Stimulated activated CD4-positive, alpha-beta T cell treated with anti-CD3 and anti-CD28 coated beads, Interleukin-4, amount 100 ng/mL, for 24 hours (primary cell): ENCODE measurements at regions not wholly inside any gene's neighbourhood (a gene's known extent, or its start where the extent isn't known, plus 50 kb on each side); places are given as distances from the start of the nearest gene placed in this dataset.
"Not testable (repeated sequence)": the region's sequence is repeated elsewhere in the genome, so short reads cannot be mapped to it uniquely, and the experiment has no call there.

Source experiments
- DNase-seq: peaks from one replicate; pipeline ENCODE4 v3.0.0-alpha.2; 2020

- peak; percentile 86 for DNase-seq
Observed at GRCh38 chr11:16605894-16606783, 132.3 kb upstream of the C11orf58 start.

- DNase-seq: no peak
Observed at GRCh38 chr11:16605389-16605893, 133.0 kb upstream of the C11orf58 start.

DNA sequence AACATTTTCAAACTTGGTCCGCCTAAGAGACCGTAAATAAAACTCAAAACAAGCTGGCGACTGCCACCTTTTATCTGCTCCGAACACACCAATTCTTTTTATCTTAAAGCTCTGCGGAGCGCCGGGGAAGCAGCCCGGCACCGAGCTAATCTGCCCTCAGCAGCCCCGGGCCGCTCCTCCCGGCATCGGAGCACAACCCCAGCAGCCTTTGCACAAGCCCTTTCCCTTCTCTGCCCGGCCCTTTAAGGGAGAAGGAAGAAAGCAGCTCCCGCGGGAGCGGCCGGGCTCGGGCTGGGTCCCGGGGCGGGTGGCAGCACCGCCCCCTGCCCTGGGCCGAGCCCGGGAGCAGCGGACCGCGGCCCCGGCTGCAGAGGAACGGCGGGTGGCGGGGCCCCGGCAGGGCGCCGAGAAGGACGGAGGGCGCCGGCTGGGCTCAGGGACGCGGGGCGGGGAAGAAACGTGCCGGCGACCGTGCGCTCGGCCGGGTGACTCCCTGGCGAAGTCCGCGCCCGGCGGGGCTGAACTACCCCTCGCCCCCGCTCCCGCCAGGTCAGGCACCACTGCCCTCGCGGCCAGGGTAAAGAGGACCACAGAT is 133.6 kb upstream of the C11orf58 start:
- no peak for DNase-seq

DNA sequence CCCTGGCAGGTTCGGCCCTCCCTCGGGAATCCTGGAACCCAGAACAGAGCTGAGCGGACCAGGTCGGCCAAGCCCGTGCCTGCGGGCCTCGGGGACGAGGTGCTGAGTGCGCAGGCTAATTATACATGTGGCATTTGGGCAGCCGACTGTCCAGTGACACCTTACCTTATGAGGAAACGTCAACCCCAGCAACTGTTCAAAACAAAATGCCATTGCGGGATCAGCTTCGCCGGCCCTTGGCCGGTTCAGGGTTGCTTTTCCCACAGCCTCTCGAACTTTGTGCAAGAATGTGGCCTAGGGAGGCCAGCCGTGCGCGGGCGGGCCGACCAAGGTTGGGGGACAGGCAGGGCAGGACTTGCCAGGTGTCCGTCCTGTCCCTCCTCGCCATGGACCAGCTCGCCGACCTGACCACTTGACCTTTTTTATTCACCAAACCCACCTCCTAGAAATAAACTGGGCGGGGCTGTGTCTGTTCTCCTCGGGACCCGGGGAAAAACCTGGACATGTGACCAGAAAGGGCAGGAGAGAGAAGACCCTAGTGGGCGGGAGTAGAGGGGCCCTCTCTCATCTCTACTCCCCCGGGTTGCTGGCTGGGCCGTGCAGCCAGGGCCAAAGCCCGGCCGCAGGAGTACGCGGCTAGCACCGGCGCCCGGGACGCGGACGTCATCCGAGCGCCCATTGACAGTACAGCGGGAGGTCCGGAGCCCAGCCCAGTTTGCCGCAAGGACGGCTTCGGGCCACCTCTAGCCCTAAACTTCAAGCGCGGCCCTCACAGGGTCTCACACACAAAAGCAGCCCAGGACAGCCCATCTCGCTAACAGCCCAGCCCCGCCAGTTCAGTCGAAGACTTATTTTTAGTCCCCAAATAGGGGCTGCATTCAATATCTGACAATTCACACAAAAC is 134.3 kb upstream of the C11orf58 start:
- DNase-seq: no peak

DNA sequence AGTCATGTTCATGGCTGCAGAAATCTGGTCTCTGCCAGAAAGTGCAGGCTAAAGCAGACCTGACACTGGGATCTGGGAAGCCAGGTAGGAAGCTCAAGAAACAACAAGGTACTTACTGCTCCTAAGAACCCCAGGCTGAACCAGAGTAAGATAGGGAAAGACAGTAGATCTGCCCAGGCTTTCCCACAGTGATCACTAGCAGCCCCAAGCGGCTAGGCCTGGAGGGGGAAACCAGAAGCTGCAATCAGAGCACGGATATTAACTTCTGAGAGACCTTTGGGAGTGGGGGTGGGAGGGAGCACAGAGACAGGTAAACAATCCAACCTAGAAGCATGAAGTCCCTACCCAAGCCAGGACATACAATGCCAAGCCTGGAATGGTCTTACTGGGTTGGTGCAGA is 135.2 kb upstream of the C11orf58 start:
- no peak for DNase-seq

GRCh38 chr11:16598906-16599305 is 139.5 kb upstream of the C11orf58 start:
- DNase-seq: no peak

GRCh38 chr11:16598032-16598431 is 140.4 kb upstream of the C11orf58 start:
- DNase-seq: no peak

- no peak for DNase-seq
Observed at GRCh38 chr11:16596231-16596630, 142.2 kb upstream of the C11orf58 start.

GRCh38 chr11:16591157-16591556 is 147.3 kb upstream of the C11orf58 start:
- no peak for DNase-seq

DNA sequence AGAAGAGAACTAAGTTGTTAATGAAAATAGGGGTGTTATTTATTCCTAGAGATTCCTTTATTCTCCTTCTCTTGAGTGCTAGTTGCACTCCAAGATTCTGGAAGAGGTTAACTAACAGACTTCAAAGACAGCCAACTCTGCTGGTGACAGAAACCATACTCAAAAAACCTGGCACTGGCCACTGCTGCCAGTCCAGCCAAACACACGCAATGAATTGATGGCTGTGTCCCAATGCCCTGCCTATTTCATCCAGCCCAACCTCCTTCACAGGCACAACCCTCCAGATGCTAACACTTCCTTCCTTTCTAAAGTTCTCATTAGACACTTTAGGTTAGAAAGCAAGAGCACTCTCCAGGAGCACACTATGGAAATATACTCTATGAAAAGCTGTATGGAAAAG is 150.8 kb upstream of the C11orf58 start:
- DNase-seq: no peak

- DNase-seq: no peak
Observed at GRCh38 chr11:16584569-16584968, 153.9 kb upstream of the C11orf58 start.

DNA sequence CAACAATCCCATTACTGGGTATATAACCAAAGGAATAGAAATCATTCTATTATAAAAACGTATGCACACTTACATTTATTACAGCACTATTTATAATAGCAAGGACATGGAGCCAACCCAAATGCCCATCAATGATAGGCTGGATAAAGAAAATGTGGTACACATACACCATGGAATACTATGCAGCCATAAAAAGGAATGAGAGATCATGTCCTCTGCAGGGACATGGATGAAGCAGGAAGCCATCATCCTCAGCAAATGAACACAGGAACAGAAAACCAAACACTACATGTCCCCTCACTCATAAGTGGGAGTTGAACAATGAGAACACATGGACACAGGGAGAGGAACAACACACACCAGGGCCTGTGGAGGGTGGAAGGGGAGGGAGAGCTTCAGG is 157.4 kb upstream of the C11orf58 start:
- not testable (repeated sequence) for DNase-seq

DNA sequence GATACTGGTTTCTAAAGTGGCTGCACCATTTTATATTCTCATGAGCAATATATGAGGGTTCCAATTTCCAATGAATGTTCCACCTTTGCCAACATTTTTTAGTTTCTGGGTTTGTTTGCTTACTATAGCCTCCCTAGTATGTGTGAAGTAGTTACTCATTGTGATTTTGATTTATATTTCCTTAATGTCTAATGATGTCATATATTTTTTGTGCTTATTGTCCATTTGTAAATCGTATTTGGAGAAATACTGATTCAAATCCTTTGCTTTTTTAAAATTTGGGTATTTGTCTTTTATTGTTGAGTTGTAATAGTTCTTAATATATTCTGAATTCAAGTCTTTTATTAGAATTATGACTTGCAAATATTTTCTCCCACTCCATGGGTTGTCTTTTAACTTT is 161.0 kb upstream of the C11orf58 start:
- DNase-seq: no peak

DNA sequence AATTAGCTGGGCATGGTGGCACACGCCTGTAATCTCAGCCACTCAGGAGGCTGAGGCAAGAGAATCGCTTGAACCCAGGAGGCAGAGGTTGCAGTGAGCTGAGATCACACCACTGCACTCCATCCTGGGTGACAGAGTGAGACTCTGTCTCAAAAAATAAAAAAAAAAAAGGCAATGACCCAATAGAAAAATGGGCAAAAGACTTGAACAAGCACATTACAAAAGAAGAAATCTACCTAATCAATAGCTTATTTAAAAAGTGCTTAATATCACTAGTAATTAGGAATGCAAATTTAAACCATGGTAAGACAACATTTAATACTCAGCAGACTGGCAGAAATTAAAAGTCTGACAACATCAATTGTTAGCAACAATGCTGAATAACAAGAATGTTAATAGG is 163.6 kb upstream of the C11orf58 start:
- DNase-seq: not testable (repeated sequence)

- no peak for DNase-seq
Observed at GRCh38 chr11:16572945-16573344, 165.5 kb upstream of the C11orf58 start.

- DNase-seq: no peak
Observed at GRCh38 chr11:16561150-16561549, 177.3 kb upstream of the C11orf58 start.

DNA sequence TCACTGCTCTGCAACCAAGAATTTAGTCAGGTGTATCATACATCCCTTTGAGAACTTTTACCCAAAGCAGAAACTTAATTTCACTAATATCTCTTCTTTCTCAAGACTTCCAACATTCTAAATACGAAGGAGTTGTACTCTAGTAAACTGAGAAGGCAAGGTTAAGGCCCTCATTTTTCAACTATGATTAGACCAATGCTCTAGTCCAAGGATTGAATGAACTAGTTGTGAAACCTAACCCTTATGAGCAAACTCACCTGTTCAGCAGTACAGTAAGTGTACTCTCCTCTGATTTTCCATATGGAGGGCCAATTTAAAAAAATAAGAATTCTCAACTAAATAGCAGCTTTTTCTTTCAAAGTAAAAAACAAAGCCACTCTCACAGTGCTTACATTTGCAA is 180.0 kb upstream of the C11orf58 start:
- DNase-seq: no peak

DNA sequence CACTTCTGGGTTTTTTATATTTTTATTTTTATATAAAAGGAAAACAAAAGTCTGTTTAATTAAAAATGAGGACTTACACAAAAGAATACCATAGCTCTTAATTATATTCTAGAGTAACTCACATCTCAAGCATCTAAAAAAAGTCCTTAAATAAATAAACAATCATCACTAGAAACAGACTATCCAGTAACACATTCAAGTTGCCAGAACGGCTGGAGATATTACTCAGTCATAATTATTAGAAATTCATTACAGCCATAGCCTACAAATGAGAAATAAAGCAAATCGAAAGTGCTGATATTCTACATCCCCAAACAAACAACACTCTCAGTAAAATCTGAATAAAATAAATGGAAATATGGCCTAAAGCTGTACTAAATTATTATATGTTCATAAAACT is 182.5 kb upstream of the C11orf58 start:
- no peak for DNase-seq

DNA sequence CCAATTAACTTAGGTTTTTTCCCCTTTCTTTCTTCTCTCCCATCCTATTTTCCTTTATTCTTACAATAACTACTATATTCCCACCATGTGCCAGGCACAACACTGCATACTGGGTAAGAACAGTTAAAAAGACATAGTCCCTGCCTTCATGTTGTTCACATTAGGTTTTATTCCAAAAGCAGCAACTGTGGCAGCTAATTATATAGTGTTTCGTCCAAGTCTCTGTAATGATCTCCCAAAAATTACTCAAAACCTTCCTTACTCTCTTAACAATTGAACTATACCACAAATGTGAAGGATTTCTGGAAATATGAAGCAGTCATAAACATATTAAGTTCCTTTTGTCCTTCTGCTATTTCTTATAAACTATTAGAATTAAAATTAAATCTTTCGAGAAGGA is 184.1 kb upstream of the C11orf58 start:
- DNase-seq: no peak

DNA sequence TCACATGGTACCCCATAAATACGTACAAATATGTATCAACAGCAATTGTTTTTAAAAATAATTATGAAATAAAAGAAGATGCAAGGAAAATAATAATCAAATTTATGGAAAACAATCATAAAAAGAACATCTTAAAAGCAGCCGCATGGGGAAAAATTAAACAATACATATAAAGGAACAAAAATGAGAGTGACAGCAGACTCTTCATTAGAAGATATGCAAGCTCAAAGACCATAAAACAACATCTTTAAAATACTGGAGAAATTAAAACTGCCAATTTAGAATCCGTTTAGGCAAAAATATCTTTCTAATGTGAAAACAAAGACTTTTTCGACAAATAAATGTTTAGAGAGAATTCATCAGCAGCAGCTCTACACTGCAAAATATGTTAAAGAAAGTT is 190.6 kb upstream of the C11orf58 start:
- no peak for DNase-seq

DNA sequence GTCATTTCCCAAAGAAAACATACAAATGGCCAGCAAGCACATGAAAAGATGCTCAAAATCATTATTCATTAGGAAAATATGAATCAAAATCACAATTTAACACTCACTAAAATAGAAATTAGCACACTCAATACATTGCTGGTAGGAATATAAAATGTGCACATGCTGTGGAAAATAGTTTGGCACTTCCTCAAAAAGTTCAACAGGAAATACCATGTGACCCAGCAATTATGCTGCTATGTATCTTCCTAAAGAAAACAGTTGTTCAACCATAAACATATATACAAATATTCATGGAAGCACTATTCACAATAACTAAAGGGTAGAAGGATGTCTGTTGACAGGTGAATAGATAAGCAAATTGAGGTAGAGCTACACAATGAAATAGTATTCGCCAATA is 187.3 kb upstream of the SOX6 start:
- DNase-seq: no peak

- no peak for DNase-seq
Observed at GRCh38 chr11:16542353-16542752, 186.0 kb upstream of the SOX6 start.

- no peak for DNase-seq
Observed at GRCh38 chr11:16536513-16536912, 180.2 kb upstream of the SOX6 start.
